ENCODE measurements at regions not wholly inside any gene's neighbourhood (a gene's known extent, or its start where the extent isn't known, plus 50 kb on each side); places are given as distances from the start of the nearest gene placed in this dataset. TPM values are rescaled to one million over a fixed set of nuclear protein-coding genes. Genes with fewer than 3 reads are reported as not detected.

DNA sequence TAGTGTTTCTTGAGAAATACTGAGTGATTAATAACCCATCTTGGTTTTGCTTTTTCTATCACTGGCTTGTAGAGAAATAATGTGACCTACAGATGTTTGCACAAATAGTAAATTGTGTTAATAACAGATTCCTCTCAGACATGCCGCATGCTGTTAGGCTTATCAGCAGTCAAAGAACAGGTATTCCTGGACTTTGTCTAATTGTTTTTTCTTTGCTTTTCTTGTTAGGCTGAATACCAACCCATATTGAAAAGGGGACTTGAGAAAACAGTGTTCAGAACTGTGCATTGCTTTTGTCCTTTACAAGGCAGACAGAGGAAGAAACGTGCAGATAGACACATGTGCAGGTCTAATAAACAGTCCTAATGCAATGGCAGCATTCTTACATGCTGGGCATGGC lies 51.0 kb upstream of the RARB start:
- no peaks in the 10 kb centered on the region for H3K27me3 Mint-ChIP-seq (ENCODE audit: insufficient read depth, low read depth, poor library complexity)
- H3K27ac Mint-ChIP-seq = no peak overlapping the region
- no peaks in the 10 kb centered on the region for H4K20me1 ChIP-seq (replicated peaks; ENCODE audit: insufficient read depth)
- TF ChIP-seq EZH2phosphoT487 (IDR thresholded peaks at IDR 0.05; ENCODE audit: unreplicated experiment) = no peak
- TF ChIP-seq, protein P1, sequence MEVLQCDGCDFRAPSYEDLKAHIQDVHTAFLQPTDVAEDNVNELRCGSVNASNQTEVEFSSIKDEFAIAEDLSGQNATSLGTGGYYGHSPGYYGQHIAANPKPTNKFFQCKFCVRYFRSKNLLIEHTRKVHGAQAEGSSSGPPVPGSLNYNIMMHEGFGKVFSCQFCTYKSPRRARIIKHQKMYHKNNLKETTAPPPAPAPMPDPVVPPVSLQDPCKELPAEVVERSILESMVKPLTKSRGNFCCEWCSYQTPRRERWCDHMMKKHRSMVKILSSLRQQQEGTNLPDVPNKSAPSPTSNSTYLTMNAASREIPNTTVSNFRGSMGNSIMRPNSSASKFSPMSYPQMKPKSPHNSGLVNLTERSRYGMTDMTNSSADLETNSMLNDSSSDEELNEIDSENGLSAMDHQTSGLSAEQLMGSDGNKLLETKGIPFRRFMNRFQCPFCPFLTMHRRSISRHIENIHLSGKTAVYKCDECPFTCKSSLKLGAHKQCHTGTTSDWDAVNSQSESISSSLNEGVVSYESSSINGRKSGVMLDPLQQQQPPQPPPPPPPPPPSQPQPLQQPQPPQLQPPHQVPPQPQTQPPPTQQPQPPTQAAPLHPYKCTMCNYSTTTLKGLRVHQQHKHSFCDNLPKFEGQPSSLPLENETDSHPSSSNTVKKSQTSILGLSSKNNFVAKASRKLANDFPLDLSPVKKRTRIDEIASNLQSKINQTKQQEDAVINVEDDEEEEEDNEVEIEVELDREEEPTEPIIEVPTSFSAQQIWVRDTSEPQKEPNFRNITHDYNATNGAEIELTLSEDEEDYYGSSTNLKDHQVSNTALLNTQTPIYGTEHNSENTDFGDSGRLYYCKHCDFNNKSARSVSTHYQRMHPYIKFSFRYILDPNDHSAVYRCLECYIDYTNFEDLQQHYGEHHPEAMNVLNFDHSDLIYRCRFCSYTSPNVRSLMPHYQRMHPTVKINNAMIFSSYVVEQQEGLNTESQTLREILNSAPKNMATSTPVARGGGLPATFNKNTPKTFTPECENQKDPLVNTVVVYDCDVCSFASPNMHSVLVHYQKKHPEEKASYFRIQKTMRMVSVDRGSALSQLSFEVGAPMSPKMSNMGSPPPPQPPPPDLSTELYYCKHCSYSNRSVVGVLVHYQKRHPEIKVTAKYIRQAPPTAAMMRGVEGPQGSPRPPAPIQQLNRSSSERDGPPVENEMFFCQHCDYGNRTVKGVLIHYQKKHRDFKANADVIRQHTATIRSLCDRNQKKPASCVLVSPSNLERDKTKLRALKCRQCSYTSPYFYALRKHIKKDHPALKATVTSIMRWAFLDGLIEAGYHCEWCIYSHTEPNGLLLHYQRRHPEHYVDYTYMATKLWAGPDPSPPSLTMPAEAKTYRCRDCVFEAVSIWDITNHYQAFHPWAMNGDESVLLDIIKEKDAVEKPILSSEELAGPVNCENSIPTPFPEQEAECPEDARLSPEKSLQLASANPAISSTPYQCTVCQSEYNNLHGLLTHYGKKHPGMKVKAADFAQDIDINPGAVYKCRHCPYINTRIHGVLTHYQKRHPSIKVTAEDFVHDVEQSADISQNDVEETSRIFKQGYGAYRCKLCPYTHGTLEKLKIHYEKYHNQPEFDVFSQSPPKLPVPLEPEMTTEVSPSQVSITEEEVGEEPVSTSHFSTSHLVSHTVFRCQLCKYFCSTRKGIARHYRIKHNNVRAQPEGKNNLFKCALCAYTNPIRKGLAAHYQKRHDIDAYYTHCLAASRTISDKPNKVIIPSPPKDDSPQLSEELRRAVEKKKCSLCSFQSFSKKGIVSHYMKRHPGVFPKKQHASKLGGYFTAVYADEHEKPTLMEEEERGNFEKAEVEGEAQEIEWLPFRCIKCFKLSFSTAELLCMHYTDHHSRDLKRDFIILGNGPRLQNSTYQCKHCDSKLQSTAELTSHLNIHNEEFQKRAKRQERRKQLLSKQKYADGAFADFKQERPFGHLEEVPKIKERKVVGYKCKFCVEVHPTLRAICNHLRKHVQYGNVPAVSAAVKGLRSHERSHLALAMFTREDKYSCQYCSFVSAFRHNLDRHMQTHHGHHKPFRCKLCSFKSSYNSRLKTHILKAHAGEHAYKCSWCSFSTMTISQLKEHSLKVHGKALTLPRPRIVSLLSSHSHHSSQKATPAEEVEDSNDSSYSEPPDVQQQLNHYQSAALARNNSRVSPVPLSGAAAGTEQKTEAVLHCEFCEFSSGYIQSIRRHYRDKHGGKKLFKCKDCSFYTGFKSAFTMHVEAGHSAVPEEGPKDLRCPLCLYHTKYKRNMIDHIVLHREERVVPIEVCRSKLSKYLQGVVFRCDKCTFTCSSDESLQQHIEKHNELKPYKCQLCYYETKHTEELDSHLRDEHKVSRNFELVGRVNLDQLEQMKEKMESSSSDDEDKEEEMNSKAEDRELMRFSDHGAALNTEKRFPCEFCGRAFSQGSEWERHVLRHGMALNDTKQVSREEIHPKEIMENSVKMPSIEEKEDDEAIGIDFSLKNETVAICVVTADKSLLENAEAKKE (CRISPR knock-in tag; IDR thresholded peaks at IDR 0.05) = no peak
- no peak for TF ChIP-seq JUNB (IDR thresholded peaks at IDR 0.05; ENCODE audit: unreplicated experiment)
- H3K36me3 Mint-ChIP-seq (ENCODE audit: low read depth) = no peaks in the 10 kb centered on the region
- H3K4me2 ChIP-seq = no peak overlapping the region
- H3K9me3 Mint-ChIP-seq = no peaks in the 10 kb centered on the region; the same call in 2 of the 3 replicates
- peaks cover 2% of the 10 kb centered on the region; the same call in 2 of the 3 replicates for H3K4me1 Mint-ChIP-seq
- ATAC-seq = no peak
- H3K4me3 ChIP-seq = no peak overlapping the region
- DNase-seq (ENCODE audit: low spot score) = no peak
- H3K36me3 ChIP-seq (ENCODE audit: insufficient read depth) = no peaks in the 10 kb centered on the region
- no peaks in the 10 kb centered on the region for H3K79me2 ChIP-seq (replicated peaks; ENCODE audit: insufficient read depth)
- no peaks in the 10 kb centered on the region; the same call in 1 of the 2 replicates for H3K9me2 ChIP-seq (ENCODE audit: insufficient read depth)
- no peaks in the 10 kb centered on the region for H3K4me1 ChIP-seq (ENCODE audit: insufficient read depth)
- no peak overlapping the region for H3K27ac ChIP-seq (ENCODE audit: low read depth)
- H3K4me3 Mint-ChIP-seq = no peak overlapping the region
- no peaks in the 10 kb centered on the region for H3K27me3 ChIP-seq (ENCODE audit: insufficient read depth)
- no peak overlapping the region for H2AFZ ChIP-seq
- no peaks in the 10 kb centered on the region for H3F3A ChIP-seq (replicated peaks; ENCODE audit: low read depth)

Small RNA genes lying in the stretch of these regions (small RNA-seq; reads per million reads assigned to genes)
- not detected for gene RN7SL216P (ENCODE audit: low replicate concordance)
- gene RNA5SP125 (ENCODE audit: low replicate concordance) = not detected
- gene RNA5SP126 (ENCODE audit: low replicate concordance) = not detected
